ENCODE measurements at regions not wholly inside any gene's neighbourhood (a gene's known extent, or its start where the extent isn't known, plus 50 kb on each side); places are given as distances from the start of the nearest gene placed in this dataset.

DNA sequence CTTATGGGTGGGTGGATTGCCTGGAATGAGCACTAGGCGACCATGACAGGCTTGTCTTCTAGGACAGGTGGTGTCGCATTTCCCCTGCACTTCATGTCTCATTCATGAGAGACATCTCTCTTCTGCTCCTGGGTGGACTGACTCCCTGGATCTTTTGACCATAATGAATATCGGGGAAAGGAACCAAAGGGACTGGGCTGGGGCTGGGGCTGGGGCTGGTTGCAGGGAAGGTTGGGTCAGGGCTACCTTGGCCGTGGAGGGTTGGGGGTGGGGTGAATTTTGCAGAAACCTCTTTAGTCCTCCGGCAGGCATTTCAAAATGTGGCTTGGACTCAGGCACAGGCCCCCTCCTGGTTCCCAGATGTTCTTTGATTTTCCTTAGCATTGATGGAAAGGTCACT lies 319.2 kb downstream of the ZNF716 start:
- TF ChIP-seq, protein P1, sequence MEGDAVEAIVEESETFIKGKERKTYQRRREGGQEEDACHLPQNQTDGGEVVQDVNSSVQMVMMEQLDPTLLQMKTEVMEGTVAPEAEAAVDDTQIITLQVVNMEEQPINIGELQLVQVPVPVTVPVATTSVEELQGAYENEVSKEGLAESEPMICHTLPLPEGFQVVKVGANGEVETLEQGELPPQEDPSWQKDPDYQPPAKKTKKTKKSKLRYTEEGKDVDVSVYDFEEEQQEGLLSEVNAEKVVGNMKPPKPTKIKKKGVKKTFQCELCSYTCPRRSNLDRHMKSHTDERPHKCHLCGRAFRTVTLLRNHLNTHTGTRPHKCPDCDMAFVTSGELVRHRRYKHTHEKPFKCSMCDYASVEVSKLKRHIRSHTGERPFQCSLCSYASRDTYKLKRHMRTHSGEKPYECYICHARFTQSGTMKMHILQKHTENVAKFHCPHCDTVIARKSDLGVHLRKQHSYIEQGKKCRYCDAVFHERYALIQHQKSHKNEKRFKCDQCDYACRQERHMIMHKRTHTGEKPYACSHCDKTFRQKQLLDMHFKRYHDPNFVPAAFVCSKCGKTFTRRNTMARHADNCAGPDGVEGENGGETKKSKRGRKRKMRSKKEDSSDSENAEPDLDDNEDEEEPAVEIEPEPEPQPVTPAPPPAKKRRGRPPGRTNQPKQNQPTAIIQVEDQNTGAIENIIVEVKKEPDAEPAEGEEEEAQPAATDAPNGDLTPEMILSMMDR (conservative IDR thresholded peaks at IDR 0.05), result no peak
- no peak for TF ChIP-seq EZH2 (IDR thresholded peaks at IDR 0.05; ENCODE audit: low read depth)
